HG03039 (cell line): ENCODE measurements at regions not wholly inside any gene's neighbourhood (a gene's known extent, or its start where the extent isn't known, plus 50 kb on each side); places are given as distances from the start of the nearest gene placed in this dataset.

Source experiments
- ATAC-seq: cut with Tn5 transposase; IDR thresholded peaks from one replicate; pipeline ENCODE4 v1.9.1; 2021; ENCODE audit warnings: mild to moderate bottlenecking, moderate library complexity; ENCODE audit not compliant: unreplicated experiment

DNA sequence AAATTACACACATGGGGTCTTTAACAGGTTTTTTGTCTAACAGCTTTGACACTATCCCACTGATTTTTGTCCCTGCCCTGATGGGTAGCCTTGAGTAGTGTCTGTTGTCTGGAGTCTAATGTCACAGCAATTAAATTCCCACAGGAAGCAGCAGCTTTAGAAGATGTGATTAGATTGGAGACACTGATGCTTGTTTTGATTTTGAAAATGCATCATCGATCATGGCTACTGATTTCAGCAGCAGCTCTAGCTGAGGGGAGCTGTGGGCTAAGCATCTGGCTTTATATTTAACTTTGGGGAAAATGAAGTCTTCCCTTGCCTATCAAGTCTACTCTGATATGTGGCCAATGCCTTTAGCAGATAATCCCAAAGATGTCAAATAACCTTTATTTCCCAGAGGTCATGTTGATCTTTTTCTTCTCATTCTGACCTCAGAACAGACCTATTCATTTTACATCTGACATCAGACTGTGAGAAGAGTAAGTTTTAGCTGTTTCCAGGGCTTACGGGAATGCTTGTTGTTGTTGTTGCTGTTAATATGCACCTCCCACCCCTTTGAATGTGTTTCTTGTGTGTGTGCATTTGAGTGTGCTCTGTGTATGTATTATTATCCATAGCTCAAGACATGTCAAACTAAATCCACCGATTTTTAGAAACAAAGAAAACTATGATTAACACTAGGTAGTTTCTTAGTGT, 704.9 kb upstream of the NUDT12 start:
- ATAC-seq, result no peak

GRCh38 chr5:104266161-104266560, 703.6 kb upstream of the NUDT12 start:
- no peak for ATAC-seq

DNA sequence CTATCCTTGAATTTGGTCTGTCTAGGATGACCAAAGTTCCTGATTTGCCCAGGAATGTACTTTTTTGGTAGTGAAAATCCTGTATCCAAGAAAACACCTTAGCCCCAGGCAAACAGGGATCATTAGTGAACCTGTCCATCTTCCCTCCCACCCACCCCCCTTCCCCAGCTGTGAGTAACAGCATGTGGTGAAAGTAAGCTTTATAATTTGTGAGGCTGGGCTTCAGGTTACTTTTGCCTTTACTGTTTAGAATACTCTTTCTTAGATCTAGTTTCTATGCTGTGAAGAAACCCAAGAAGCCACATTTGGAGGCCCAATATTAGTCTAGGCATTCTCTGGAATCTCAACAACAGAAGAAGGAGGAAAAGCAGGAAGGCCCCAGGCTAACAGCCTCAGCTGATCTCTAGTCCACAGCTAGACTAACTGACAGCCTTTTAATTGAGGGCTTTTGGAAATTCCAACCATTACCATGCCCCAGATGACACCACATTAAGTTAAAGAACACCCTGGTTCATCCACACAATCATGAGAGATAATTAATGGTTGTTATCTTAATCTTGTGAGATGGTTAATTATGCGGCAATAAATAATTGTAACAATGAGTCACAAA, 703.0 kb upstream of the NUDT12 start:
- no peak for ATAC-seq

DNA sequence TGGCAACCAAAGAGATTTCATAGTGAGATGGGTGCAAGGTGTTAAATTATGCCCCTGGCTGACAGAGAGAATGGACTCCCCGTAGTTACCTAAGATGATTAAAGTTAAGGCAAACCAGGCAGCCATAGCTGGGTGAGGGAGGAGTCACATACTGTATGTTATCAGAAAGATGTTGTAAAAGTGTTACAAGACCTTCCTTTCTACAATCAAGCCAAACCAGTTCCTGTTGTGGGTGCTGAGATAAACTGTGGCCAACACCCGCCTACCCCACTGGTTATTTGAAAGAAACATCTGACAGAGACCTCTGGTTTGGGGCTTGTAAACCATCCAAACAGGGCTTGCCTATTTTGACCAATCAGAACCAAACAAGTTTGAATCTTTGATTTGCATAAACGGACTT, 684.7 kb upstream of the NUDT12 start:
- ATAC-seq, result no peak

GRCh38 chr5:104241046-104241445, 678.5 kb upstream of the NUDT12 start:
- ATAC-seq, result no peak

DNA sequence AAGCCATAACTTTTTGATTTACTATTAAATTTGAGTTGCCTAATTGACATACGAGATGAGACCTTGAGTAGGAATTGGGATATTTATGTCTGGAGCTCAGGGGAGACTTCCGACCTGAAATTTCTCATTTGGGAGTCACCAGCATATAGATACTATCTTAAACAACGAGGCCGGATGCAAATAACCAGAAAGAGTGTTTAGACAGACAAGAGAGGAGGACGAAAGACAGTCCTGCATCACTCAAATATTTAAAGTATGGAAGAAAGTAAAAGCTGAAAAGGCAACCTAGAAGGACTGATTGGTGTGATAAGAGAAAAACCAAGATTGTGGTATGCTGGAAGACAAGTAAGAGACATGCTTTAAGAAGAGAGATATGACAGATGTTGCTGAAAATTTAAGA, 675.0 kb upstream of the NUDT12 start:
- no peak for ATAC-seq

GRCh38 chr5:104223885-104224773, 661.5 kb upstream of the NUDT12 start:
- no peak for ATAC-seq

DNA sequence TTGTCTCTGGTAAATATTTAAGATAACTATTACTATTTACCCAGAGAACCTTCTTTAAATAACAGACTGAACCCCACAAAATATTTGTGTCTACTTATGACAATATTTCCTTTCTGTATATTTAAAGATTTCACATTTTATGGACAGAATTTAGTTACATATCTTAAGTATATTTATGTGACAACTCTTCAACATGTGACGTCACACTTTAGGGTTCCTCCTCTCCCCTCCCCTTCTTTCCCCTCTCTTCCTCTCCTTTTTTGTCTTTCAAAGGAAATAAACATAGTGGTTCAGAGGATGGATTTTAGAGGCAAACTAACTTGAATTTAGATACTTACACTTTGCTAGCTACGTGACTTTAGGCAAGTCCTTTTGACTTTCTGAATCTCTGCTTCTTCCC, 655.6 kb upstream of the NUDT12 start:
- ATAC-seq, result no peak

GRCh38 chr5:104213216-104213615, 650.6 kb upstream of the NUDT12 start:
- no peak for ATAC-seq

- no peak for ATAC-seq
Observed at GRCh38 chr5:104199771-104200170, 637.2 kb upstream of the NUDT12 start.

GRCh38 chr5:104198156-104198555, 635.6 kb upstream of the NUDT12 start:
- no peak for ATAC-seq

GRCh38 chr5:104189909-104190308, 627.3 kb upstream of the NUDT12 start:
- ATAC-seq, result no peak

- no peak for ATAC-seq
Observed at GRCh38 chr5:104189031-104189430, 626.4 kb upstream of the NUDT12 start.

DNA sequence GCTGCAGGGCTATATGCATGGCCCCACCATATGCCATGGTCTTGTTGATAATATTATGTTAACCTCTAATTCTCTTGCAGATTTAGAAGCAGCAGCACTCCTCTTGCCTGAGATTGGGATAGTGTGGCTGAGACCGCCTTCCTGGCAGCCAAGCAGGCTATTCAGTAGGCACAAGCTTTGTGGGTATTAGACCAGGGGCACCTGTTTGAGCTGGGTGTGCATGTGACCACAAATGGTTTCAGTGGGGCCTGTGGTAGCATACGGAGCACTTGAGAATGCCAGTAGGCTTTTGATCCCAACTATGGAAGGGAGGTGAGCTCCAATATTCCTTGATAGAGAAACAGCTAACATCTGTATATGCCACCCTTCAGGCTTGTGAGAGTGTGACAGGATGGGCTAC, 625.1 kb upstream of the NUDT12 start:
- no peak for ATAC-seq

GRCh38 chr5:104186510-104186909, 623.9 kb upstream of the NUDT12 start:
- ATAC-seq, result no peak

DNA sequence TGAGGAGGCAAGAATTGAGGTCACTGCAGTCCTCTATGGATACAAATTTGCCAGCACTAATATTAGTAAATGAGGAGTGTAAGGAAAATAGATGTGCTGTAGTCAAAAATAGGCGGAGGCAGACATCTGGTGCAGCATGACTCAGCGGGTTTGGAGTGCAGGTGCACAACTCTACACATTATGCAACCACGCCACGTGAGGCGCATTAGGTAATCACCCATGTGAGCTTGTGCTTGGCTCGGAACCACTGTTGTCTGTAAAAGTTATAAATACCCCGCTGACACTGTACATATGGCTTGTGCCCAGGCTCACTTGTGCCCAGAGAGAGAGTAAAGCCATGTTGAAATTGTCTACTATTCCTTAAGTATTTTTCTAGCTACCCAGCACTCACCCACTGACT, 623.5 kb upstream of the NUDT12 start:
- no peak for ATAC-seq

DNA sequence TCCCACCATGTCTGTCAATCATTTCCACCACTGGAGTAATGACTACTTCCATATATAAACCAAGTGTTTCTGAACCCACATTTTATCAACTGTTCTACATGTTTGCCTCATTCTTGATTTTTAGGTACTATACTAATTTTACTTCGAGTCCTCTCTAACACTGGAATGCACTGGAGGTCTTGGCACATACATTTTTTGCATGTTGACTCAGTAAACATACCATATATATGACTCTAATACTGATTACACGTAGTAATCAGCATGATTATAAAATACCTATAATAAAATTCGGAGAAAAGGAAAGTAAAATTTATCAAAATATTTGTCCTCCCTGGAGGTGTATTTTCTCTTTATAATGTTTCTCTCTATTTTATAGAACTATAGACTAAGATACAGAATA, 621.7 kb upstream of the NUDT12 start:
- no peak for ATAC-seq

DNA sequence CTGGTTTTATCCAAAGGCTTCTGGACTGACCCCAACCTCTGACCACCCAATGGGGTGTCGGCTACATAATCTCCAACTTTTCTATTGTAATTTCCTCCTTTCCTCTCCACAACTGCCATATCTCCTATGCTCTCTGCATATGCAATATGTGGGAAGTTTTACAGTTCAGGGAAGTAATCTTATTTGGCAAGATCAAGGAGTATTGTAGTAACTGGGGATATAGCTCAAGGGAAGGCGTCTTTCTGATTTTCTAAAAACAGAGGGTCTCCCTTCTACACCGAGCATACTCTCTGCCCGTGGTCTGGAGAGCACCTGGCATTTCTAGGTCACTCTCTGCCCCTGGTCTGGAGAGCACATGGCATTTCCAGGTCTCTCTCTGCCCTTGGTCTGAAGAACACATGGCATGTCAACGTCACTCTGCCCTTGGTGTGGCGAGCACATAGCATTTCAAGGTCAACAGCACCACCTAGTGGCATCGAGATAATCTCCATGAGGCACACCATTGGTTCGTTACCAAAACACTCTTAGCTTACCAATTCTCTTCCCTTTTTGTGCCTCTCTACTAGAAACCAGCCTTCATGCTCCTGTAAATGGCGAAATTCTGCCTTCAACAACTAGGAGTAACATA, 616.4 kb upstream of the NUDT12 start:
- no peak for ATAC-seq

DNA sequence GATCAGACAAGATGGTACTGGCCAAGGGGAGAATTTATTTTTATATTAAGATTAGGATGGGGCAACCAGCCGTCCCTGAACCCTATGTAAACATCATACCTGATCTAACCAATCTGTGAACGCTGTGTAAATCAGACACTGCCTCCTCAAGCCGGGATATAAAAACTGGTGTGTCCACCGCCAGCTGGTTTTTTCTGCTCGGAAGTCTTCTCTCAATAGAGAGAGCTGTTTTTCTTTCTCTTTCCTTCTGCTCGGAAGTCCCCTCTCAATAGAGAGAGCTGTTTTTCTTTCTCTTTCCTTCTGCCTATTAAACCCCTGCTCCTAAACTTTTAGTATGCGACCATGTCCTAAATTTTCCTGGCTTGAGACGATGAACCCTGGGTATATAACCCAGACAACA, 615.5 kb upstream of the NUDT12 start:
- no peak for ATAC-seq

DNA sequence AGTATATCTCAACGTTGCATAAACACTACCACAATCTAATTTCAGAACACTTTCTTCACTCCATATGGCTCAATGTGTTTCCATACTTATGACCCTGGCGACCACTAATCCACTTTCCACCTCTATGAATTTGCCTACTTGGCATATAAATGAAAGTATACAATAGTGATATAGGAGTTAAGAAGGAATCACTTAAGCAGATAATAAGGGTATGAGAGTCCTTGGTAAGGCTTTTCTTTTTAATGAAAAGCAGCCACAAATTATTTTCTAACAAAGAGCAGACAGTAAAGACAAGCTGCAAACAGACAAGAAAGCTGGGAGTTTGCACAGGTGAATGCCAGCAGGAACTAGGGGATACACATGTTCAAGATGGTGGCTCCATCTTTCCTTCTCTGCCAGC, 615.1 kb upstream of the NUDT12 start:
- ATAC-seq, result no peak

DNA sequence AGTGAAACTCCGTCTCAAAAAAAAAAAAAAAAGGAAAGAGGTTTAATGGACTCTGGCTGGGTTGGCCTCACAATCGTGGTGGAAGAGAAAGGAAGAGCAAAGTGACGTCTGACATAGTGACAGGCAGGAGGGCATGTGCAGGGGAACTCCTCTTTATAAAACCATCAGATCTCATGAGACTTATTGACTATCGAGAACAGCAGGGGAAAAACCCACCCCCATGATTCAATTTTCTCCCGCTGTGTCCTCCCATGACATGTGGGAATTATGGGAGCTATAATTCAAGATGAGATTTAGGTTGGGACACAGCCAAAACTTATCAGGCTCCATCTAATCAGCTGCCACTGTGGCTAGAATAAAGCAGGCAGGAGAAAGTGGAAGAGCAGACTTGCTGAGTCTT, 610.4 kb upstream of the NUDT12 start:
- no peak for ATAC-seq
